ENCODE measurements at regions not wholly inside any gene's neighbourhood (a gene's known extent, or its start where the extent isn't known, plus 50 kb on each side); places are given as distances from the start of the nearest gene placed in this dataset.

GRCh38 chr14:98826618-98827017 lies 445.4 kb downstream of the BCL11B start:
- Mint-ChIP-seq H3K36me3 (no peaks in the 10 kb centered on the region), H3K4me3 (no peak overlapping the region), H3K27ac (no peak overlapping the region), H3K9me3 (peaks cover 7% of the 10 kb centered on the region), H3K27me3 (no peaks in the 10 kb centered on the region), H3K4me1 (no peaks in the 10 kb centered on the region)
- DNase-seq (ENCODE audit: low spot score in 2 of 2) (no peak), ATAC-seq (ENCODE audit: low read depth) (no peak)

- Mint-ChIP-seq H3K4me3 (no peak overlapping the region), H3K9me3 (peaks cover 6% of the 10 kb centered on the region), H3K27me3 (no peaks in the 10 kb centered on the region), H3K27ac (no peak overlapping the region), H3K4me1 (no peaks in the 10 kb centered on the region), H3K36me3 (no peaks in the 10 kb centered on the region)
- ATAC-seq (ENCODE audit: low read depth) (no peak), DNase-seq (ENCODE audit: low spot score in 2 of 2) (no peak)
Observed at GRCh38 chr14:98834119-98834518, 437.9 kb downstream of the BCL11B start.

- Mint-ChIP-seq H3K36me3 (no peaks in the 10 kb centered on the region), H3K27ac (no peak overlapping the region), H3K27me3 (no peaks in the 10 kb centered on the region), H3K4me3 (no peak overlapping the region), H3K9me3 (peaks cover 6% of the 10 kb centered on the region), H3K4me1 (no peaks in the 10 kb centered on the region)
- no peak for ATAC-seq (ENCODE audit: low read depth)
- DNase-seq (ENCODE audit: low spot score in 2 of 2): no peak
Observed at GRCh38 chr14:98835051-98835824, 436.8 kb downstream of the BCL11B start.

GRCh38 chr14:98835825-98836100 lies 436.2 kb downstream of the BCL11B start:
- H3K4me3 Mint-ChIP-seq: no peak overlapping the region
- H3K27me3 Mint-ChIP-seq: no peaks in the 10 kb centered on the region
- no peaks in the 10 kb centered on the region for H3K4me1 Mint-ChIP-seq
- H3K9me3 Mint-ChIP-seq: peaks cover 6% of the 10 kb centered on the region
- no peaks in the 10 kb centered on the region for H3K36me3 Mint-ChIP-seq
- no peak for DNase-seq (ENCODE audit: low spot score in 2 of 2)
- no peak for ATAC-seq (ENCODE audit: low read depth)
- H3K27ac Mint-ChIP-seq: no peak overlapping the region

GRCh38 chr14:98840091-98840490 lies 431.9 kb downstream of the BCL11B start:
- ATAC-seq (ENCODE audit: low read depth): no peak
- Mint-ChIP-seq H3K27me3 (no peaks in the 10 kb centered on the region), H3K9me3 (peaks cover 6% of the 10 kb centered on the region), H3K4me3 (no peak overlapping the region), H3K4me1 (no peaks in the 10 kb centered on the region), H3K36me3 (no peaks in the 10 kb centered on the region), H3K27ac (no peak overlapping the region)
- DNase-seq (ENCODE audit: low spot score in 2 of 2): no peak

GRCh38 chr14:98840511-98840910 lies 431.5 kb downstream of the BCL11B start:
- H3K36me3 Mint-ChIP-seq: no peaks in the 10 kb centered on the region
- DNase-seq (ENCODE audit: low spot score in 2 of 2): no peak
- no peaks in the 10 kb centered on the region for H3K27me3 Mint-ChIP-seq
- peaks cover 6% of the 10 kb centered on the region for H3K9me3 Mint-ChIP-seq
- H3K27ac Mint-ChIP-seq: no peak overlapping the region
- no peaks in the 10 kb centered on the region for H3K4me1 Mint-ChIP-seq
- no peak for ATAC-seq (ENCODE audit: low read depth)
- H3K4me3 Mint-ChIP-seq: no peak overlapping the region

- no peaks in the 10 kb centered on the region for H3K27me3 Mint-ChIP-seq
- H3K9me3 Mint-ChIP-seq: peaks cover 9% of the 10 kb centered on the region
- no peak overlapping the region for H3K27ac Mint-ChIP-seq
- DNase-seq (ENCODE audit: low spot score in 2 of 2): no peak
- H3K36me3 Mint-ChIP-seq: no peaks in the 10 kb centered on the region
- ATAC-seq (ENCODE audit: low read depth): no peak
- H3K4me1 Mint-ChIP-seq: no peaks in the 10 kb centered on the region
- H3K4me3 Mint-ChIP-seq: no peak overlapping the region
Observed at GRCh38 chr14:98844456-98844855, 427.5 kb downstream of the BCL11B start.

GRCh38 chr14:98847521-98848468 lies 424.2 kb downstream of the BCL11B start:
- DNase-seq (ENCODE audit: low spot score in 2 of 2) (no peak), ATAC-seq (ENCODE audit: low read depth) (no peak)
- Mint-ChIP-seq H3K27me3 (no peaks in the 10 kb centered on the region), H3K4me3 (no peak overlapping the region), H3K36me3 (no peaks in the 10 kb centered on the region), H3K9me3 (peaks cover 6% of the 10 kb centered on the region), H3K4me1 (no peaks in the 10 kb centered on the region), H3K27ac (no peak overlapping the region)

GRCh38 chr14:98853063-98853729 lies 418.8 kb downstream of the BCL11B start:
- DNase-seq (ENCODE audit: low spot score in 2 of 2) (no peak), ATAC-seq (ENCODE audit: low read depth) (no peak)
- no peaks in the 10 kb centered on the region for H3K4me1 Mint-ChIP-seq

GRCh38 chr14:98855926-98856715 lies 415.9 kb downstream of the BCL11B start:
- no peak overlapping the region for H3K27ac Mint-ChIP-seq
- H3K4me1 Mint-ChIP-seq: no peaks in the 10 kb centered on the region
- no peak for ATAC-seq (ENCODE audit: low read depth)

More at GRCh38 chr14:98853063-98853729, 418.8 kb downstream of the BCL11B start:
- Mint-ChIP-seq H3K36me3 (no peaks in the 10 kb centered on the region), H3K9me3 (peaks cover 4% of the 10 kb centered on the region), H3K27ac (no peak overlapping the region), H3K4me3 (no peak overlapping the region), H3K27me3 (peaks cover 2% of the 10 kb centered on the region)

GRCh38 chr14:98858158-98858557 lies 413.8 kb downstream of the BCL11B start:
- ATAC-seq (ENCODE audit: low read depth): no peak
- Mint-ChIP-seq H3K36me3 (no peaks in the 10 kb centered on the region), H3K27ac (no peak overlapping the region), H3K4me1 (no peaks in the 10 kb centered on the region), H3K9me3 (peaks cover 4% of the 10 kb centered on the region), H3K4me3 (no peak overlapping the region), H3K27me3 (peaks cover 2% of the 10 kb centered on the region)
- DNase-seq (ENCODE audit: low spot score in 2 of 2): no peak

More at GRCh38 chr14:98855926-98856715, 415.9 kb downstream of the BCL11B start:
- no peak for DNase-seq (ENCODE audit: low spot score in 2 of 2)
- no peak overlapping the region for H3K4me3 Mint-ChIP-seq
- peaks cover 2% of the 10 kb centered on the region for H3K27me3 Mint-ChIP-seq
- H3K36me3 Mint-ChIP-seq: no peaks in the 10 kb centered on the region
- peaks cover 4% of the 10 kb centered on the region for H3K9me3 Mint-ChIP-seq

- Mint-ChIP-seq H3K27me3 (peaks cover 2% of the 10 kb centered on the region), H3K4me1 (no peaks in the 10 kb centered on the region), H3K9me3 (peaks cover 6% of the 10 kb centered on the region), H3K4me3 (no peak overlapping the region), H3K27ac (no peak overlapping the region), H3K36me3 (no peaks in the 10 kb centered on the region)
- DNase-seq (ENCODE audit: low spot score in 2 of 2) (no peak), ATAC-seq (ENCODE audit: low read depth) (no peak)
Observed at GRCh38 chr14:98858561-98858960, 413.4 kb downstream of the BCL11B start.

GRCh38 chr14:98859301-98859700 lies 412.7 kb downstream of the BCL11B start:
- peaks cover 3% of the 10 kb centered on the region for H3K9me3 Mint-ChIP-seq
- DNase-seq (ENCODE audit: low spot score in 2 of 2) (no peak), ATAC-seq (ENCODE audit: low read depth) (no peak)
- H3K4me1 Mint-ChIP-seq: no peaks in the 10 kb centered on the region
- no peaks in the 10 kb centered on the region for H3K36me3 Mint-ChIP-seq
- no peaks in the 10 kb centered on the region for H3K27me3 Mint-ChIP-seq
- H3K27ac Mint-ChIP-seq: no peak overlapping the region
- H3K4me3 Mint-ChIP-seq: no peak overlapping the region
